Prostate gland (tissue), 2 donors: ENCODE measurements at regions not wholly inside any gene's neighbourhood (a gene's known extent, or its start where the extent isn't known, plus 50 kb on each side); places are given as distances from the start of the nearest gene placed in this dataset.

ENCODE experiments used
- DNase-seq: peaks from one replicate; pipeline ENCODE4 v3.0.0-alpha.2; 2019; ENCODE audit warnings: low spot score
- H3K27ac ChIP-seq, 2 donors: fragments of 200-600 bp; sonication (generic); 2 replicates each; pipeline ENCODE4 v1.5.1; 2017 to 2019
- H3K27me3 ChIP-seq: fragments of 200-600 bp; sonication (generic); replicated peaks from 2 replicates; pipeline ENCODE4 v1.5.1; 2019; ENCODE audit not compliant: insufficient read depth
- H3K36me3 ChIP-seq, 2 donors: fragments of 200-600 bp; sonication (generic); 1 replicate in 1 of 2; 2 replicates in 1 of 2; pipeline versions ENCODE4 v1.5.1 to v1.8.1; 2017 to 2019
- H3K4me1 ChIP-seq: fragments of 200-600 bp; sonication (generic); replicated peaks from 2 replicates; pipeline ENCODE4 v1.5.1; 2019
- H3K4me3 ChIP-seq, 2 donors: fragments of 200-600 bp; sonication (generic); 2 replicates each; pipeline ENCODE4 v1.5.1; 2017 to 2019
- H3K9me3 ChIP-seq: fragments of 200-600 bp; sonication (generic); 2 replicates; pipeline ENCODE4 v1.5.1; 2017
- POLR2A ChIP-seq: fragments of 450-650 bp; IDR thresholded peaks from one replicate; pipeline ENCODE4 v1.6.1; 2016; ENCODE audit warnings: antibody characterized with exemption, mild to moderate bottlenecking
- POLR2AphosphoS5 ChIP-seq: sonication (generic); formaldehyde crosslinking; IDR thresholded peaks from one replicate; pipeline ENCODE4 v1.6.1; 2017; ENCODE audit warnings: antibody characterized with exemption
- WGBS: methylation state at CpG from one replicate; pipeline ENCODE4 v1.1.5; 2018; 5-methylcytosine and 5-hydroxymethylcytosine counted together
- intact Hi-C: fragments of 100-400 bp; cut with DNase I; formaldehyde crosslinking; loops from one replicate; pipeline ENCODE4 v1.14.2; 2022
- TF ChIP-seq, protein P1 (sequence below), 4 experiments: fragments of 200-600 bp in 2 of 4; fragments of 450-650 bp in 2 of 4; sonication (generic) in 2 of 4; IDR thresholded peaks; 1 replicate in 3 of 4; 2 replicates in 1 of 4; pipeline ENCODE4 v1.5.1; 2016 to 2019; ENCODE audit warnings: antibody characterized with exemption in 4 of 4, mild to moderate bottlenecking in 2 of 4, moderate library complexity in 2 of 4

DNA sequence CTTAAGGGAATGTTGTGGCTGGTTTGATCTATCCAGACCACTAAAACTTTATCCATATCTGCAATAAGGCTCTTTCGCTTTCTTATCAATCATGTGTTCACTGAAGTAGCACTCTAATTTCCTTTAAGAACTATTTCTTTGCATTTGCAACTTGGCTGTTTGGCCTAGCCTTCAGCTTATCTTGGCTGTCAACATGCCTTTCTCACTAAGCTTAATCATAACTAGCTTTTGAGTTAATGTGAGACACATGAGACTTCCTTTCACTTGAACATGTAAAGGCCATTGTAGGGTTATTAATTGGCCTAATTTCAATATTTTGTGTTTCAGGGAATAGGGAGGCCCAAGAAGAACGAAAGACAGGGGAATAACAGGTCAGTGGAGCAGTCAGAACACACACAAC is 124.7 kb downstream of the TNFSF18 start:
- no peaks in the 10 kb centered on the region for H3K9me3 ChIP-seq
- TF ChIP-seq, protein P1, sequence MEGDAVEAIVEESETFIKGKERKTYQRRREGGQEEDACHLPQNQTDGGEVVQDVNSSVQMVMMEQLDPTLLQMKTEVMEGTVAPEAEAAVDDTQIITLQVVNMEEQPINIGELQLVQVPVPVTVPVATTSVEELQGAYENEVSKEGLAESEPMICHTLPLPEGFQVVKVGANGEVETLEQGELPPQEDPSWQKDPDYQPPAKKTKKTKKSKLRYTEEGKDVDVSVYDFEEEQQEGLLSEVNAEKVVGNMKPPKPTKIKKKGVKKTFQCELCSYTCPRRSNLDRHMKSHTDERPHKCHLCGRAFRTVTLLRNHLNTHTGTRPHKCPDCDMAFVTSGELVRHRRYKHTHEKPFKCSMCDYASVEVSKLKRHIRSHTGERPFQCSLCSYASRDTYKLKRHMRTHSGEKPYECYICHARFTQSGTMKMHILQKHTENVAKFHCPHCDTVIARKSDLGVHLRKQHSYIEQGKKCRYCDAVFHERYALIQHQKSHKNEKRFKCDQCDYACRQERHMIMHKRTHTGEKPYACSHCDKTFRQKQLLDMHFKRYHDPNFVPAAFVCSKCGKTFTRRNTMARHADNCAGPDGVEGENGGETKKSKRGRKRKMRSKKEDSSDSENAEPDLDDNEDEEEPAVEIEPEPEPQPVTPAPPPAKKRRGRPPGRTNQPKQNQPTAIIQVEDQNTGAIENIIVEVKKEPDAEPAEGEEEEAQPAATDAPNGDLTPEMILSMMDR (IDR thresholded peaks at IDR 0.05) = no peak
- TF ChIP-seq POLR2A = no peak
- no peak for TF ChIP-seq POLR2AphosphoS5
- H3K27ac ChIP-seq = no peak overlapping the region
- no peaks in the 10 kb centered on the region for H3K27me3 ChIP-seq
- DNase-seq = no peak
- intact Hi-C loops = no loop called here
- no peaks in the 10 kb centered on the region for H3K36me3 ChIP-seq
- no peaks in the 10 kb centered on the region for H3K4me1 ChIP-seq
- no peak overlapping the region for H3K4me3 ChIP-seq
- WGBS = 85% methylated on average over 2 of the region's 2 CpGs

DNA sequence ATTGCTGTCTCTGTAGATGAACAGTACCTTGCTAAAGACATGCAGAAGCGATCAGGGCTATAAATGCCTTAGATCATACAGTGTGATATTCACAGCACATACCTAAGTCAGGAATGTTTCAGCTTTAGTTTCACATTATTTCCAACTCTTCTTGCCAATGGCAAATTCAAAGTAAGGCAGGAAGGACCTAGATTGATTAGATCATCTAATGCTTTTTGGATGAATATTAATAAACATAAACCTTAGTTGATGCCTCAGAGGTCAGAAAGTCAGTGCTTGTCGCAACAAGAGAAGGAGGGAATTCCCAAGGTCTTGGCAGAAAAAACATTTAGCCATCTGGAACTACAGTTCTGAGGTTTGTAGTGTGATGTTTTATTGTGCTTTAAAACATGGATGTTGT is 122.3 kb downstream of the TNFSF18 start:
- H3K4me3 ChIP-seq = no peak overlapping the region
- no peaks in the 10 kb centered on the region for H3K4me1 ChIP-seq
- WGBS = 20% methylated on average over 2 of the region's 2 CpGs
- intact Hi-C loops = no loop called here
- TF ChIP-seq POLR2AphosphoS5 = no peak
- TF ChIP-seq, protein P1 (IDR thresholded peaks at IDR 0.05) = no peak
- TF ChIP-seq POLR2A = no peak
- no peak for DNase-seq
- H3K9me3 ChIP-seq = no peaks in the 10 kb centered on the region
- no peaks in the 10 kb centered on the region for H3K36me3 ChIP-seq
- H3K27ac ChIP-seq = no peak overlapping the region
- H3K27me3 ChIP-seq = no peaks in the 10 kb centered on the region

DNA sequence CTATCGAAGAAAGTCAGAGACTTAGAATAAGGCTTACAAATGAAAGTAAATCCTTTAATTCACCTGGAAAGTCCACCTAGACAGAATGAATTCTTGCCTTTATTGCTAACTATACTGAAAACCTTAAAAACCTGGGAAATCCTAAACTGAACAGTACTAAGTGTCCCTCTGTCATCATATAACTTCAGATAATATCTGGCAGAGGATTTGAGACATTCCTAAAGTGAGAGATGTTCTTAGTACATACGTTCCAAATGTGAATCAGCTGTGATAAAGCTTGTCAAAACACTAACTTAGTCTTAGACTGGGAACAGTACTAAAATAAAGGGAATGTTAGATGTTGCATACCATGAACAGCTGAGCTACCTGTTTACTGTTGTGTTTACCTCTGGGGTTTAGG is 121.7 kb downstream of the TNFSF18 start:
- TF ChIP-seq POLR2A (no peak), POLR2AphosphoS5 (no peak)
- TF ChIP-seq, protein P1 (IDR thresholded peaks at IDR 0.05) = no peak
- WGBS = 58% methylated on average over 2 of the region's 2 CpGs

DNA sequence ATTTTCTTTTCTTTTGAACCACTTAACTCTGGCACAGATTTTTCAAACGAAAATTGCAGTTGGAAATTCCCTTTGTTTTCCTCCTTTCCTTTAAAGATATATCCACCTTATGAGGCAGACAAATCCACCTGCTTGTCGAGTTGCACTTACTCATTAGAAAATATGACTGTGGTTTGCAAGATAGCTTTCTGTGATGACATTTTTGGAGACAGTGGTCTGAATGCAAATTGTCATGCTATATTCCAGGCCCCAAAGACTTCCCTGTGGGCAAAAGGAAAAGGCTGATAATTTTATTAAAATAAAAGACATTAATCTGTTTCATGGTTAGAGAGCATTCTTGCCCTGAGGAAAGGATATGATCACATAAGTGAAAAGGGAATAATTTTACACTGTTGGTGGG is 120.6 kb downstream of the TNFSF18 start:
- H3K27ac ChIP-seq = no peak overlapping the region
- no peaks in the 10 kb centered on the region for H3K4me1 ChIP-seq
- intact Hi-C loops = no loop called here
- 49% methylated on average over 2 of the region's 2 CpGs for WGBS
- H3K27me3 ChIP-seq = no peaks in the 10 kb centered on the region
- H3K9me3 ChIP-seq = no peaks in the 10 kb centered on the region
- DNase-seq = no peak
- no peak overlapping the region for H3K4me3 ChIP-seq
- no peaks in the 10 kb centered on the region for H3K36me3 ChIP-seq
- TF ChIP-seq, protein P1 (IDR thresholded peaks at IDR 0.05) = no peak
- no peak for TF ChIP-seq POLR2A
- TF ChIP-seq POLR2AphosphoS5 = no peak

More for the DNA sequence above, 121.7 kb downstream of the TNFSF18 start:
- no peak for DNase-seq
- Histone ChIP-seq H3K27ac (no peak overlapping the region), H3K36me3 (no peaks in the 10 kb centered on the region), H3K4me3 (no peak overlapping the region), H3K4me1 (no peaks in the 10 kb centered on the region), H3K9me3 (no peaks in the 10 kb centered on the region), H3K27me3 (no peaks in the 10 kb centered on the region)
- intact Hi-C loops = no loop called here

DNA sequence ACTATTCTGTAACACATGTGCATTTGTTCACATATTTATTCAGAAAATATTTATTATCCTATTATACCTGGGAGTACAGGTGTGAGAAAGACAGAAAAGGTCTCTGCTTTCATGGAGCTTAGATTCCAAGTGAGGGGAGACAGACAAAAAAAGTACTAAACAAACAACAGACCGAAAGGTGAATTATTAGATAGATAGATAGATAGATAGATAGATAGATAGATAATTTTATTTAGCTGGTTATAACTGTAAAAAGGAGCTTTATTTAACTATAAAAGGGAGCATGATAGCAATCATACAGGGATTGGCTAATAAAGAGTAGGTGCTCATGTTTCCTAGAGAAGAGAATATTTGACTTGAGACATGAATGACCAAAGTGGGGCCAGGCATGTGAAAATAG is 119.4 kb downstream of the TNFSF18 start:
- TF ChIP-seq, protein P1 (IDR thresholded peaks at IDR 0.05) = no peak
- TF ChIP-seq POLR2AphosphoS5 (no peak), POLR2A (no peak)
- H3K36me3 ChIP-seq = no peaks in the 10 kb centered on the region
- no peak for DNase-seq
- no peaks in the 10 kb centered on the region for H3K27me3 ChIP-seq
- intact Hi-C loops = no loop called here
- H3K4me3 ChIP-seq = no peak overlapping the region
- H3K4me1 ChIP-seq = no peaks in the 10 kb centered on the region
- H3K9me3 ChIP-seq = no peaks in the 10 kb centered on the region
- H3K27ac ChIP-seq = no peak overlapping the region
- 83% methylated on average over 1 of the region's 1 CpG for WGBS
